SK-N-SH treated with all-trans-retinoic acid at 6 μM for 48 hours (cell line): ENCODE measurements at regions not wholly inside any gene's neighbourhood (a gene's known extent, or its start where the extent isn't known, plus 50 kb on each side); places are given as distances from the start of the nearest gene placed in this dataset.
A peak's percentile ranks its signal among the peaks of the same experiment; 100 is the strongest.

ENCODE experiments used
- ATAC-seq: fragments of 200-7000 bp; cut with Tn5 transposase; 3 replicates; pipeline ENCODE4 v1.9.1; 2020; ENCODE audit warnings: mild to moderate bottlenecking, moderate library complexity
- ARNTL ChIP-seq: fragments of 450-650 bp; formaldehyde crosslinking; IDR thresholded peaks from 2 replicates; pipeline ENCODE4 v1.5.0; 2020; ENCODE audit warnings: low read depth, mild to moderate bottlenecking, moderate library complexity, borderline replicate concordance
- BACH2 ChIP-seq: fragments of 250-450 bp; sonication (Bioruptor Pico); IDR thresholded peaks from 2 replicates; pipeline ENCODE4 v1.9.0; 2021; ENCODE audit warnings: mild to moderate bottlenecking, borderline replicate concordance
- CREB5 ChIP-seq: fragments of 250-450 bp; sonication (Bioruptor Pico); IDR thresholded peaks from 2 replicates; pipeline ENCODE4 v1.5.1; 2020; ENCODE audit warnings: low read depth, mild to moderate bottlenecking, moderate library complexity
- CSDC2 ChIP-seq: fragments of 250-450 bp; sonication (Bioruptor Pico); IDR thresholded peaks from 2 replicates; pipeline ENCODE4 v1.5.0; 2020; ENCODE audit warnings: mild to moderate bottlenecking, moderate library complexity
- CSRNP3 ChIP-seq: fragments of 250-450 bp; sonication (Bioruptor Pico); IDR thresholded peaks from 2 replicates; pipeline ENCODE4 v1.5.1; 2021; ENCODE audit warnings: mild to moderate bottlenecking, moderate library complexity
- GLIS3 ChIP-seq: fragments of 250-450 bp; sonication (Bioruptor Pico); IDR thresholded peaks from 2 replicates; pipeline ENCODE4 v1.5.0; 2020; ENCODE audit warnings: mild to moderate bottlenecking, moderate library complexity
- ISL1 ChIP-seq: fragments of 250-450 bp; sonication (Bioruptor Pico); IDR thresholded peaks from 2 replicates; pipeline ENCODE4 v2.1.2; 2022; ENCODE audit warnings: mild to moderate bottlenecking, moderate library complexity
- OSR1 ChIP-seq: fragments of 250-450 bp; sonication (Bioruptor Pico); IDR thresholded peaks from 2 replicates; pipeline ENCODE4 v1.8.0; 2022; ENCODE audit warnings: moderate library complexity, mild to moderate bottlenecking, inconsistent platforms
- PATZ1 ChIP-seq: fragments of 250-450 bp; sonication (Bioruptor Pico); IDR thresholded peaks from 2 replicates; pipeline ENCODE4 v1.8.0; 2020; ENCODE audit warnings: mild to moderate bottlenecking, moderate library complexity, borderline replicate concordance
- POU6F1 ChIP-seq: fragments of 250-450 bp; sonication (Bioruptor Pico); IDR thresholded peaks from 2 replicates; pipeline ENCODE4 v1.8.0; 2021; ENCODE audit warnings: low read depth, mild to moderate bottlenecking, moderate library complexity, borderline replicate concordance
- TOX ChIP-seq: fragments of 250-450 bp; sonication (Bioruptor Pico); IDR thresholded peaks from 2 replicates; pipeline ENCODE4 v1.8.0; 2021; ENCODE audit warnings: mild to moderate bottlenecking, moderate library complexity, borderline replicate concordance
- TSHZ2 ChIP-seq: fragments of 250-450 bp; sonication (Bioruptor Pico); IDR thresholded peaks from 2 replicates; pipeline ENCODE4 v1.5.0; 2020; ENCODE audit warnings: mild to moderate bottlenecking, moderate library complexity
- ZC3H10 ChIP-seq: fragments of 250-450 bp; sonication (Bioruptor Pico); IDR thresholded peaks from 2 replicates; pipeline ENCODE4 v1.5.1; 2021; ENCODE audit warnings: mild to moderate bottlenecking, moderate library complexity
- ZFP3 ChIP-seq: fragments of 250-450 bp; sonication (Bioruptor Pico); IDR thresholded peaks from 2 replicates; pipeline ENCODE4 v1.5.0; 2020; ENCODE audit warnings: mild to moderate bottlenecking, moderate library complexity
- ZFP30 ChIP-seq: fragments of 450-650 bp; formaldehyde crosslinking; IDR thresholded peaks from 2 replicates; pipeline ENCODE4 v1.5.0; 2022; ENCODE audit warnings: mild to moderate bottlenecking, moderate library complexity
- ZNF565 ChIP-seq: fragments of 450-650 bp; formaldehyde crosslinking; conservative IDR thresholded peaks from 2 replicates; pipeline ENCODE4 v1.5.0; 2020; ENCODE audit warnings: low read depth, mild to moderate bottlenecking, moderate library complexity
- ZNF8 ChIP-seq: fragments of 450-650 bp; formaldehyde crosslinking; IDR thresholded peaks from 2 replicates; pipeline ENCODE4 v1.5.0; 2020; ENCODE audit warnings: mild to moderate bottlenecking, moderate library complexity

- no peak for TF ChIP-seq ZC3H10 (CRISPR knock-in tag)
- TF ChIP-seq ZNF565 (CRISPR knock-in tag), result no peak
- no peak for TF ChIP-seq CSDC2 (CRISPR knock-in tag)
- TF ChIP-seq TOX, result peak; percentile 64; the same call in 1 of the 2 replicates
- TF ChIP-seq ARNTL, result no peak
- TF ChIP-seq OSR1 (CRISPR knock-in tag), result no peak
- TF ChIP-seq ZFP30, result no peak
- no peak for TF ChIP-seq PATZ1 (CRISPR knock-in tag)
- TF ChIP-seq POU6F1 (CRISPR knock-in tag), result peak; percentile 13; the same call in 1 of the 2 replicates
- no peak for TF ChIP-seq TSHZ2
- TF ChIP-seq ZFP3 (CRISPR knock-in tag), result no peak
- peak; percentile 94 for ATAC-seq
Measured at GRCh38 chr1:208848854-208849253, 604.7 kb upstream of the PLXNA2 start.

GRCh38 chr1:208850442-208850841, 606.3 kb upstream of the PLXNA2 start:
- no peak for TF ChIP-seq ZFP3 (CRISPR knock-in tag)
- no peak for TF ChIP-seq CSRNP3
- no peak for TF ChIP-seq BACH2 (CRISPR knock-in tag)
- no peak for TF ChIP-seq CREB5 (CRISPR knock-in tag)
- TF ChIP-seq ZNF565 (CRISPR knock-in tag), result no peak
- no peak for TF ChIP-seq ISL1 (CRISPR knock-in tag)
- TF ChIP-seq ZNF8 (CRISPR knock-in tag), result no peak
- no peak for TF ChIP-seq TSHZ2
- no peak for TF ChIP-seq GLIS3 (CRISPR knock-in tag)
- TF ChIP-seq ARNTL, result no peak
- no peak for TF ChIP-seq ZFP30
- no peak for TF ChIP-seq POU6F1 (CRISPR knock-in tag)
- ATAC-seq, result no peak
